ENCODE measurements at regions not wholly inside any gene's neighbourhood (a gene's known extent, or its start where the extent isn't known, plus 50 kb on each side); places are given as distances from the start of the nearest gene placed in this dataset.

- TF ChIP-seq POLR2A (IDR thresholded peaks at IDR 0.05): no peak
- no peak for TF ChIP-seq CTCF (IDR thresholded peaks at IDR 0.05)
- no peak for DNase-seq
- Histone ChIP-seq H3K36me3 (no peaks in the 10 kb centered on the region), H3K4me3 (no peak overlapping the region), H3K9me3 (no peaks in the 10 kb centered on the region), H3K4me1 (no peaks in the 10 kb centered on the region), H3K27ac (peak overlapping the region in 3 of 4 donors; percentile 3 to 36 (median 4)), H3K27me3 (no peaks in the 10 kb centered on the region)
These were observed 140.8 kb upstream of the ZEB2 start for GRCh38 chr2:144660518-144661316.

- Histone ChIP-seq H3K4me3 (no peak overlapping the region), H3K27me3 (no peaks in the 10 kb centered on the region), H3K27ac (no peak overlapping the region), H3K9me3 (no peaks in the 10 kb centered on the region), H3K36me3 (no peaks in the 10 kb centered on the region), H3K4me1 (no peaks in the 10 kb centered on the region)
- DNase-seq: peak in 2 of 3 donors; percentile 18 to 50
- TF ChIP-seq CTCF (IDR thresholded peaks at IDR 0.05): no peak
- no peak for TF ChIP-seq POLR2A (IDR thresholded peaks at IDR 0.05)
These were observed 139.9 kb upstream of the ZEB2 start for GRCh38 chr2:144659731-144660275.

GRCh38 chr2:144654523-144654922, 134.6 kb upstream of the ZEB2 start:
- no peak for DNase-seq
- Histone ChIP-seq H3K27ac (no peak overlapping the region), H3K36me3 (no peaks in the 10 kb centered on the region), H3K27me3 (no peaks in the 10 kb centered on the region), H3K4me3 (no peak overlapping the region), H3K9me3 (no peaks in the 10 kb centered on the region), H3K4me1 (no peaks in the 10 kb centered on the region)
- no peak for TF ChIP-seq POLR2A (IDR thresholded peaks at IDR 0.05)
- no peak for TF ChIP-seq CTCF (IDR thresholded peaks at IDR 0.05)

- DNase-seq: no peak
- Histone ChIP-seq H3K27ac (no peak overlapping the region), H3K27me3 (no peaks in the 10 kb centered on the region), H3K4me3 (no peak overlapping the region), H3K36me3 (no peaks in the 10 kb centered on the region), H3K4me1 (no peaks in the 10 kb centered on the region), H3K9me3 (no peaks in the 10 kb centered on the region)
- no peak for TF ChIP-seq CTCF (IDR thresholded peaks at IDR 0.05)
- no peak for TF ChIP-seq POLR2A (IDR thresholded peaks at IDR 0.05)
These were observed 131.0 kb upstream of the ZEB2 start for GRCh38 chr2:144650907-144651306.

- H3K27me3 ChIP-seq: no peaks in the 10 kb centered on the region
- H3K9me3 ChIP-seq: no peaks in the 10 kb centered on the region
- TF ChIP-seq CTCF (IDR thresholded peaks at IDR 0.05) (no peak), POLR2A (IDR thresholded peaks at IDR 0.05) (no peak)
- H3K4me1 ChIP-seq: no peaks in the 10 kb centered on the region
- H3K27ac ChIP-seq: no peak overlapping the region
- no peak for DNase-seq
- no peak overlapping the region for H3K4me3 ChIP-seq
- no peaks in the 10 kb centered on the region for H3K36me3 ChIP-seq
These were observed 129.0 kb upstream of the ZEB2 start for GRCh38 chr2:144648837-144649465.

Measured in Peyer's patch (tissue), 4 donors.